ENCODE measurements at regions not wholly inside any gene's neighbourhood (a gene's known extent, or its start where the extent isn't known, plus 50 kb on each side); places are given as distances from the start of the nearest gene placed in this dataset.
A peak's percentile ranks its signal among the peaks of the same experiment; 100 is the strongest.

- H3K4me3 ChIP-seq (ENCODE audit: control insufficient read depth, low read depth, low read length), result no peak overlapping the region
- DNase-seq (ENCODE audit: low read depth), result no peak
- TF ChIP-seq, protein P1, sequence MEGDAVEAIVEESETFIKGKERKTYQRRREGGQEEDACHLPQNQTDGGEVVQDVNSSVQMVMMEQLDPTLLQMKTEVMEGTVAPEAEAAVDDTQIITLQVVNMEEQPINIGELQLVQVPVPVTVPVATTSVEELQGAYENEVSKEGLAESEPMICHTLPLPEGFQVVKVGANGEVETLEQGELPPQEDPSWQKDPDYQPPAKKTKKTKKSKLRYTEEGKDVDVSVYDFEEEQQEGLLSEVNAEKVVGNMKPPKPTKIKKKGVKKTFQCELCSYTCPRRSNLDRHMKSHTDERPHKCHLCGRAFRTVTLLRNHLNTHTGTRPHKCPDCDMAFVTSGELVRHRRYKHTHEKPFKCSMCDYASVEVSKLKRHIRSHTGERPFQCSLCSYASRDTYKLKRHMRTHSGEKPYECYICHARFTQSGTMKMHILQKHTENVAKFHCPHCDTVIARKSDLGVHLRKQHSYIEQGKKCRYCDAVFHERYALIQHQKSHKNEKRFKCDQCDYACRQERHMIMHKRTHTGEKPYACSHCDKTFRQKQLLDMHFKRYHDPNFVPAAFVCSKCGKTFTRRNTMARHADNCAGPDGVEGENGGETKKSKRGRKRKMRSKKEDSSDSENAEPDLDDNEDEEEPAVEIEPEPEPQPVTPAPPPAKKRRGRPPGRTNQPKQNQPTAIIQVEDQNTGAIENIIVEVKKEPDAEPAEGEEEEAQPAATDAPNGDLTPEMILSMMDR (conservative IDR thresholded peaks at IDR 0.05; ENCODE audit: control insufficient read depth, insufficient read depth, low read depth, low read length), result no peak
Observed at GRCh38 chr2:7609974-7610373, 692.8 kb downstream of the RNF144A start.

DNA sequence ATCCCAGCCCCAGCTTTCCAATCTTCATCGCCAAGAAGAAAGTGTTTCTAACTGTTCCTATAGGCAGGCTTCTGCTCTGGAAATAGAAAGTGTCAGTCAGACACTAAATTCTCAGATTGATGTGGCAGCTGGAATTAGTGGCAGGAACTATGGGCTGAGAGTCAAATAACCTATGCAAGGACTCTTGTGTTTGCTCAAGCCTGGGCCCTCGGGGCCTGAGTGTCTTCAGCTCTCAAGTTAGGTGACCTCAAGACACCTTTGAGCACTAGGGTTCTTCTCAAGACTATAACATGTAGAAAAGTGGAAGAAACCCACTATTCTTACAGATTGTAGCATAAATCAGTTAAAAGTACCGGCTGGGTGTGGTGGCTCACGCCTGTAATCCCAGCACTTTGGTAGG is 694.5 kb downstream of the RNF144A start:
- TF ChIP-seq, protein P1 (conservative IDR thresholded peaks at IDR 0.05; ENCODE audit: control insufficient read depth, insufficient read depth, low read depth, low read length), result no peak
- no peak overlapping the region for H3K4me3 ChIP-seq (ENCODE audit: control insufficient read depth, low read depth, low read length)
- DNase-seq (ENCODE audit: low read depth), result no peak

- DNase-seq (ENCODE audit: low read depth), result peak; percentile 45
- H3K4me3 ChIP-seq (ENCODE audit: control insufficient read depth, low read depth, low read length), result no peak overlapping the region
- TF ChIP-seq, protein P1 (conservative IDR thresholded peaks at IDR 0.05; ENCODE audit: control insufficient read depth, insufficient read depth, low read depth, low read length), result no peak
Observed at GRCh38 chr2:7612969-7613368, 695.8 kb downstream of the RNF144A start.

- TF ChIP-seq, protein P1 (conservative IDR thresholded peaks at IDR 0.05; ENCODE audit: control insufficient read depth, insufficient read depth, low read depth, low read length), result no peak
- no peak for DNase-seq (ENCODE audit: low read depth)
- no peak overlapping the region for H3K4me3 ChIP-seq (ENCODE audit: control insufficient read depth, low read depth, low read length)
Observed at GRCh38 chr2:7613831-7614230, 696.6 kb downstream of the RNF144A start.

DNA sequence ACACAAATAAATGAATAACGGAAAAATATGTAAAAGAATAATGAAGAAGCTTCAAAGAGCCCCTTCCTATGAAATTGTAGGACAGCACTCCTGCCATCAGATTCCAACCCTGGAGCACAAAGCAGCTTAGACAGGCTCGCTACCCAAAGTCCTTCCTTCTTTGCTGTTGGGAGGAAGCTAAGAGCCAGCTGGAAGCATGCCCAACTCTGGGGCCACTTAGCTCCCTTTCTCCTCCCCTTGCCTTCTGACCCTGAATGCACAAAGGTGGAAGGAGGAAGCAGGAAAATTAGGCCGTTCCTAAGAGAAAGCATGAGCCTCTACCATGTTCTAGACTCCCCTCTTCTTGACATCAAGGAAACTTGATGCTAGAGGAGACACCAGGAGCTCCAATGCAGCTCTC is 700.8 kb downstream of the RNF144A start:
- TF ChIP-seq, protein P1 (conservative IDR thresholded peaks at IDR 0.05; ENCODE audit: control insufficient read depth, insufficient read depth, low read depth, low read length), result no peak
- no peak for DNase-seq (ENCODE audit: low read depth)
- H3K4me3 ChIP-seq (ENCODE audit: control insufficient read depth, low read depth, low read length), result no peak overlapping the region

- TF ChIP-seq, protein P1 (conservative IDR thresholded peaks at IDR 0.05; ENCODE audit: control insufficient read depth, insufficient read depth, low read depth, low read length), result no peak
- H3K4me3 ChIP-seq (ENCODE audit: control insufficient read depth, low read depth, low read length), result no peak overlapping the region
- no peak for DNase-seq (ENCODE audit: low read depth)
Observed at GRCh38 chr2:7619203-7619970, 702.2 kb downstream of the RNF144A start.

All from fibroblast of mammary gland (primary cell).